IMR-90 (cell line): ENCODE measurements at regions not wholly inside any gene's neighbourhood (a gene's known extent, or its start where the extent isn't known, plus 50 kb on each side); places are given as distances from the start of the nearest gene placed in this dataset.

ENCODE experiments used
- ATAC-seq: fragments of 200-7000 bp; cut with Tn5 transposase; 2 replicates; pipeline ENCODE4 v1.9.1; 2020; ENCODE audit warnings: low read depth, mild to moderate bottlenecking, moderate library complexity
- BruUV-seq: library from RNA; stranded (reverse); fragments of 400-500 nt; replicated peaks from 2 replicates; lab custom pipeline; 2021; lab: Mats Ljungman, UMichigan
- CTCF ChIA-PET: fragments of 300-600 bp; formaldehyde crosslinking; extraction: SDS; loops from one replicate; lab custom pipeline; 2021; ENCODE audit warnings: antibody characterized with exemption; lab: Yijun Ruan, JAX
- POLR2A ChIA-PET: fragments of 300-600 bp; sonication (Branson Sonifier 250); formaldehyde crosslinking; loops from one replicate; lab custom pipeline; 2022; ENCODE audit warnings: antibody characterized with exemption; ENCODE audit not compliant: unreplicated experiment; lab: Charles Lee
- DNase-seq: peaks from one replicate; pipeline ENCODE4 v3.0.0; 2013
- H2AFZ ChIP-seq: replicated peaks from 2 replicates; pipeline ENCODE3; 2013; ENCODE audit warnings: low read length, mild to moderate bottlenecking; ENCODE audit not compliant: poor library complexity
- H2AK5ac ChIP-seq: 2 replicates; pipeline ENCODE4 v1.6.1; 2013; ENCODE audit warnings: low read depth, low read length, inconsistent platforms
- H2AK9ac ChIP-seq: replicated peaks from 2 replicates; pipeline ENCODE3; 2013; ENCODE audit warnings: mild to moderate bottlenecking, low read depth, low read length, moderate library complexity; ENCODE audit not compliant: poor library complexity
- H2BK120ac ChIP-seq: 2 replicates; pipeline ENCODE4 v1.6.1; 2013; ENCODE audit warnings: low read depth, low read length, inconsistent platforms
- H2BK15ac ChIP-seq: 3 replicates; pipeline ENCODE4 v1.6.1; 2013; ENCODE audit warnings: low read depth, low read length, inconsistent platforms
- H2BK20ac ChIP-seq: 2 replicates; pipeline ENCODE4 v1.6.1; 2013; ENCODE audit warnings: low read depth, mild to moderate bottlenecking, inconsistent platforms, low read length, moderate library complexity
- H2BK5ac ChIP-seq: 2 replicates; pipeline ENCODE4 v1.6.1; 2013; ENCODE audit warnings: mild to moderate bottlenecking, low read depth, low read length, inconsistent platforms; ENCODE audit not compliant: poor library complexity, severe bottlenecking
- H3K14ac ChIP-seq: replicated peaks from 2 replicates; pipeline ENCODE4 v1.6.1; 2013; ENCODE audit warnings: low read depth, low read length, inconsistent platforms
- H3K18ac ChIP-seq: 2 replicates; pipeline ENCODE4 v1.6.1; 2013; ENCODE audit warnings: low read depth, low read length, control low read depth
- H3K23ac ChIP-seq: 2 replicates; pipeline ENCODE4 v1.6.1; 2013; ENCODE audit warnings: low read depth, low read length, inconsistent platforms
- H3K27ac ChIP-seq: 2 replicates; pipeline ENCODE4 v1.5.1; 2013; ENCODE audit warnings: mild to moderate bottlenecking, control low read depth, low read length; ENCODE audit not compliant: insufficient read depth
- H3K27me3 ChIP-seq: 2 replicates; pipeline ENCODE4 v1.6.1; 2013; ENCODE audit warnings: low read length; ENCODE audit not compliant: control insufficient read depth, insufficient read depth
- H3K36me3 ChIP-seq: 2 replicates; pipeline ENCODE4 v1.6.1; 2013; ENCODE audit warnings: low read length, mixed read lengths; ENCODE audit not compliant: control insufficient read depth, insufficient read depth
- H3K4ac ChIP-seq: 2 replicates; pipeline ENCODE4 v1.6.1; 2013; ENCODE audit warnings: low read depth, low read length, inconsistent platforms
- H3K4me1 ChIP-seq: 2 replicates; pipeline ENCODE4 v1.6.1; 2013; ENCODE audit warnings: low read length, mixed read lengths; ENCODE audit not compliant: control insufficient read depth, insufficient read depth
- H3K4me2 ChIP-seq: 2 replicates; pipeline ENCODE4 v1.6.1; 2013; ENCODE audit warnings: low read depth, mild to moderate bottlenecking, control low read depth, low read length, moderate library complexity
- H3K4me3 ChIP-seq: 2 replicates; pipeline ENCODE4 v1.5.1; 2013; ENCODE audit warnings: low read depth, mild to moderate bottlenecking, control low read depth, low read length, moderate library complexity; ENCODE audit not compliant: insufficient read depth
- H3K56ac ChIP-seq: 2 replicates; pipeline ENCODE4 v1.6.1; 2013; ENCODE audit warnings: low read length, inconsistent platforms; ENCODE audit not compliant: insufficient read depth; ENCODE audit errors: extremely low read depth
- H3K79me1 ChIP-seq, 2 experiments: 2 replicates each; pipeline ENCODE4 v1.6.1; 2013; ENCODE audit warnings: low read length in 2 of 2, inconsistent platforms in 1 of 2, low read depth in 1 of 2
- H3K9ac ChIP-seq: 2 replicates; pipeline ENCODE4 v1.6.1; 2013; ENCODE audit warnings: low read depth, low read length, control low read depth
- H3K9me1 ChIP-seq: 2 replicates; pipeline ENCODE4 v1.6.1; 2013; ENCODE audit warnings: low read length, inconsistent platforms; ENCODE audit not compliant: insufficient read depth
- H3K9me3 ChIP-seq: 2 replicates; pipeline ENCODE4 v1.6.1; 2013; ENCODE audit warnings: low read length; ENCODE audit not compliant: control insufficient read depth, insufficient read depth
- H4K20me1 ChIP-seq: 2 replicates; pipeline ENCODE4 v1.6.1; 2013; ENCODE audit warnings: low read length, inconsistent platforms; ENCODE audit not compliant: insufficient read depth
- H4K5ac ChIP-seq: 2 replicates; pipeline ENCODE4 v1.6.1; 2013; ENCODE audit warnings: mild to moderate bottlenecking, low read depth, low read length, control low read depth
- H4K8ac ChIP-seq, 2 experiments: 2 replicates each; pipeline ENCODE4 v1.6.1; 2013; ENCODE audit warnings: low read depth in 2 of 2, low read length in 2 of 2, control low read depth in 1 of 2, inconsistent platforms in 1 of 2
- H4K91ac ChIP-seq: 2 replicates; pipeline ENCODE4 v1.6.1; 2013; ENCODE audit warnings: low read depth, low read length, inconsistent platforms; ENCODE audit not compliant: insufficient read depth
- BHLHE40 ChIP-seq: fragments of 150-350 bp; IDR thresholded peaks from 2 replicates; pipeline ENCODE4 v1.6.1; 2016; ENCODE audit warnings: mild to moderate bottlenecking, low read depth, low read length
- CEBPB ChIP-seq: IDR thresholded peaks from 2 replicates; pipeline ENCODE4 v1.6.1; 2012; ENCODE audit warnings: low read depth, low read length, improper control_type of control experiment
- CHD1 ChIP-seq: IDR thresholded peaks from 2 replicates; pipeline ENCODE4 v1.6.1; 2012; ENCODE audit warnings: low read depth, low read length, improper control_type of control experiment
- CTCF ChIP-seq: conservative IDR thresholded peaks from 2 replicates; pipeline ENCODE4 v1.5.1; 2012; ENCODE audit warnings: mild to moderate bottlenecking, low read depth, low read length, improper control_type of control experiment
- ELK1 ChIP-seq: fragments of 150-350 bp; IDR thresholded peaks from 2 replicates; pipeline ENCODE4 v1.6.1; 2016; ENCODE audit warnings: low read depth, mild to moderate bottlenecking, low read length, moderate library complexity, borderline replicate concordance
- FOS ChIP-seq: fragments of 150-350 bp; IDR thresholded peaks from 2 replicates; pipeline ENCODE4 v1.6.1; 2016; ENCODE audit warnings: low read depth, low read length
- MAFK ChIP-seq: IDR thresholded peaks from 2 replicates; pipeline ENCODE4 v1.6.1; 2012; ENCODE audit warnings: low read depth, low read length, improper control_type of control experiment
- MAZ ChIP-seq: IDR thresholded peaks from 2 replicates; pipeline ENCODE4 v1.6.1; 2012; ENCODE audit warnings: low read depth, mild to moderate bottlenecking, low read length, improper control_type of control experiment, moderate library complexity, borderline replicate concordance
- MXI1 ChIP-seq: IDR thresholded peaks from 2 replicates; pipeline ENCODE4 v1.6.1; 2012; ENCODE audit warnings: low read depth, mild to moderate bottlenecking, low read length, moderate library complexity, borderline replicate concordance
- NFE2L2 ChIP-seq: fragments of 150-350 bp; IDR thresholded peaks from 2 replicates; pipeline ENCODE4 v1.6.1; 2016; ENCODE audit warnings: low read depth, mild to moderate bottlenecking, low read length
- POLR2A ChIP-seq: IDR thresholded peaks from 2 replicates; pipeline ENCODE4 v1.6.1; 2012; ENCODE audit warnings: mild to moderate bottlenecking, low read depth, low read length
- RAD21 ChIP-seq: IDR thresholded peaks from 2 replicates; pipeline ENCODE4 v1.6.1; 2012; ENCODE audit warnings: low read length, improper control_type of control experiment
- RCOR1 ChIP-seq: IDR thresholded peaks from 2 replicates; pipeline ENCODE4 v1.6.1; 2012; ENCODE audit warnings: mild to moderate bottlenecking, low read length, improper control_type of control experiment; ENCODE audit not compliant: insufficient replicate concordance
- RFX5 ChIP-seq: IDR thresholded peaks from 2 replicates; pipeline ENCODE4 v1.8.0; 2012; ENCODE audit warnings: low read depth, mild to moderate bottlenecking, low read length, moderate library complexity
- USF2 ChIP-seq: fragments of 150-350 bp; IDR thresholded peaks from 2 replicates; pipeline ENCODE4 v1.6.1; 2017; ENCODE audit warnings: mild to moderate bottlenecking, antibody characterized with exemption, low read length, low read depth
- WGBS, 2 experiments: methylation state at CpG; one replicate each; pipeline versions ENCODE4 v1.1.5 to v1.1.7; 2013; ENCODE audit warnings: missing lambda C conversion rate in 2 of 2; ENCODE audit not compliant: insufficient read length in 1 of 2; ENCODE audit errors: extremely low coverage in 2 of 2; 5-methylcytosine and 5-hydroxymethylcytosine counted together
- dilution Hi-C: fragments of 300-500 bp; cut with HindIII; formaldehyde crosslinking; loops from one replicate; pipeline ENCODE4 v1.14.3; 2018; ENCODE audit warnings: low sequenced_read_pairs; ENCODE audit not compliant: unreplicated experiment
- in situ Hi-C: fragments of 300-500 bp; cut with MboI; formaldehyde crosslinking; loops from 3 replicates; pipeline ENCODE4 v1.14.3; 2019; ENCODE audit warnings: low sequenced_read_pairs, inconsistent platforms, mixed read lengths
- intact Hi-C: fragments of 100-400 bp; cut with micrococcal nuclease; formaldehyde crosslinking; loops from 2 replicates; pipeline ENCODE4 v1.10.0; 2022

GRCh38 chrX:150148749-150149672 is 210.7 kb upstream of the EOLA2 start:
- ChIA-PET CTCF (no interaction called here), POLR2A (no interaction called here)
- no peak overlapping the region for H2AK5ac ChIP-seq
- H3K4me3 ChIP-seq, result no peak overlapping the region
- no peak overlapping the region for H2BK15ac ChIP-seq
- dilution Hi-C loops (no loop called here), in situ Hi-C loops (no loop called here), intact Hi-C loops (no loop called here)
- no peak overlapping the region for H4K5ac ChIP-seq
- H3K9ac ChIP-seq, result no peak overlapping the region
- DNase-seq, result peak; percentile 16
- H3K36me3 ChIP-seq, result no peaks in the 10 kb centered on the region
- no peak overlapping the region for H3K27ac ChIP-seq
- no peak overlapping the region for H2BK5ac ChIP-seq
- no peak overlapping the region for H4K91ac ChIP-seq
- H3K18ac ChIP-seq, result no peak overlapping the region
- peak; percentile 35; the same call in 1 of the 2 replicates for ATAC-seq
- H3K27me3 ChIP-seq, result no peaks in the 10 kb centered on the region; the same call in 1 of the 2 replicates
- H3K79me1 ChIP-seq, result no peaks in the 10 kb centered on the region
- no peak overlapping the region for H2AK9ac ChIP-seq
- H4K8ac ChIP-seq, result no peak overlapping the region
- H3K9me1 ChIP-seq, result no peaks in the 10 kb centered on the region
- no peaks in the 10 kb centered on the region for H3K9me3 ChIP-seq
- H3K4me1 ChIP-seq, result no peaks in the 10 kb centered on the region
- WGBS, 2 experiments, result no CpG with 5 or more reads among the region's 5 CpGs
- H4K20me1 ChIP-seq, result no peaks in the 10 kb centered on the region
- no peak overlapping the region for H2AFZ ChIP-seq
- H2BK20ac ChIP-seq, result no peak overlapping the region
- no peak overlapping the region for H3K23ac ChIP-seq
- no peak overlapping the region for H2BK120ac ChIP-seq
- no TSS peak for BruUV-seq
- no peak overlapping the region for H3K56ac ChIP-seq
- H3K14ac ChIP-seq, result no peak overlapping the region
- no peak overlapping the region for H3K4me2 ChIP-seq
- H3K4ac ChIP-seq, result no peak overlapping the region
- TF ChIP-seq CHD1 (no peak), MAZ (no peak), MXI1 (no peak), RAD21 (no peak), CTCF (no peak), CEBPB (no peak), NFE2L2 (no peak), POLR2A (no peak), ELK1 (no peak), RFX5 (no peak), BHLHE40 (no peak), RCOR1 (no peak), FOS (no peak), MAFK (no peak), USF2 (no peak)
